DMS153 (cell line): ENCODE measurements at regions not wholly inside any gene's neighbourhood (a gene's known extent, or its start where the extent isn't known, plus 50 kb on each side); places are given as distances from the start of the nearest gene placed in this dataset.

Source experiments
- DNase-seq: peaks from one replicate; lab custom pipeline; 2025; lab: John Stamatoyannopoulos, UW

- DNase-seq: no peak
Observed at GRCh38 chr19:30153326-30154210, 211.5 kb downstream of the URI1 start.

- no peak for DNase-seq
Observed at GRCh38 chr19:30154410-30154809, 212.4 kb downstream of the URI1 start.

- no peak for DNase-seq
Observed at GRCh38 chr19:30155381-30156200, 213.6 kb downstream of the URI1 start.

- DNase-seq: no peak
Observed at GRCh38 chr19:30156646-30157045, 214.6 kb downstream of the URI1 start.

- no peak for DNase-seq
Observed at GRCh38 chr19:30158067-30158892, 213.9 kb upstream of the ZNF536 start.

GRCh38 chr19:30158893-30159245 lies 213.3 kb upstream of the ZNF536 start:
- DNase-seq: no peak

GRCh38 chr19:30159636-30160035 lies 212.5 kb upstream of the ZNF536 start:
- DNase-seq: no peak

GRCh38 chr19:30160426-30160825 lies 211.8 kb upstream of the ZNF536 start:
- DNase-seq: no peak

- DNase-seq: no peak
Observed at GRCh38 chr19:30161021-30161655, 211.0 kb upstream of the ZNF536 start.

GRCh38 chr19:30161770-30162169 lies 210.4 kb upstream of the ZNF536 start:
- DNase-seq: no peak

GRCh38 chr19:30162718-30163117 lies 209.5 kb upstream of the ZNF536 start:
- no peak for DNase-seq

GRCh38 chr19:30163663-30164062 lies 208.5 kb upstream of the ZNF536 start:
- no peak for DNase-seq

GRCh38 chr19:30165228-30165813 lies 206.9 kb upstream of the ZNF536 start:
- DNase-seq: no peak

- DNase-seq: no peak
Observed at GRCh38 chr19:30167206-30167868, 204.8 kb upstream of the ZNF536 start.

GRCh38 chr19:30167976-30168635 lies 204.1 kb upstream of the ZNF536 start:
- no peak for DNase-seq

GRCh38 chr19:30168760-30169159 lies 203.4 kb upstream of the ZNF536 start:
- no peak for DNase-seq

- no peak for DNase-seq
Observed at GRCh38 chr19:30169196-30169900, 202.8 kb upstream of the ZNF536 start.

GRCh38 chr19:30170081-30170480 lies 202.1 kb upstream of the ZNF536 start:
- DNase-seq: no peak

- no peak for DNase-seq
Observed at GRCh38 chr19:30170495-30171137, 201.6 kb upstream of the ZNF536 start.
